Heart left ventricle (tissue), 16 donors: ENCODE measurements at regions not wholly inside any gene's neighbourhood (a gene's known extent, or its start where the extent isn't known, plus 50 kb on each side); places are given as distances from the start of the nearest gene placed in this dataset.

Experiments used
- ATAC-seq, 4 donors: fragments of 200-7000 bp; cut with Tn5 transposase; one replicate each; pipeline ENCODE4 v1.9.1; 2020 to 2022; ENCODE audit warnings: moderate library complexity in 4 of 4, mild to moderate bottlenecking in 3 of 4, moderate number of reproducible peaks in 1 of 4
- DNase-seq, 5 donors: peaks; one replicate each; pipeline ENCODE4 v3.0.0-alpha.2; 2020
- H3K27ac ChIP-seq, 12 donors: fragments of 200-600 bp; sonication (generic) in 4 of 12; one replicate each; pipeline versions ENCODE4 v1.5.0 to v1.8.0; 2016 to 2022; ENCODE audit warnings: mild to moderate bottlenecking in 2 of 12
- H3K27me3 ChIP-seq, 9 donors: fragments of 200-600 bp; sonication (generic) in 2 of 9; one replicate each; pipeline versions ENCODE4 v1.5.1 to v1.8.0; 2016 to 2022; ENCODE audit warnings: mild to moderate bottlenecking in 3 of 9
- H3K36me3 ChIP-seq, 9 donors: fragments of 200-600 bp; sonication (generic) in 2 of 9; one replicate each; pipeline versions ENCODE4 v1.5.0 to v1.8.0; 2018 to 2022; ENCODE audit warnings: mild to moderate bottlenecking in 2 of 9
- H3K4me1 ChIP-seq, 12 donors: fragments of 200-600 bp; sonication (generic) in 4 of 12; one replicate each; pipeline versions ENCODE4 v1.5.0 to v1.8.0; 2016 to 2022; ENCODE audit warnings: mild to moderate bottlenecking in 3 of 12
- H3K4me3 ChIP-seq, 12 donors: fragments of 200-600 bp; sonication (generic) in 4 of 12; one replicate each; pipeline versions ENCODE4 v1.5.0 to v1.8.0; 2017 to 2022; ENCODE audit warnings: mild to moderate bottlenecking in 9 of 12, moderate library complexity in 4 of 12
- H3K9me3 ChIP-seq, 12 donors: fragments of 200-600 bp; sonication (generic) in 4 of 12; one replicate each; pipeline versions ENCODE4 v1.5.0 to v1.8.0; 2016 to 2022; ENCODE audit warnings: mild to moderate bottlenecking in 1 of 12
- CTCF ChIP-seq, 12 donors: fragments of 200-600 bp; sonication (generic) in 4 of 12; IDR thresholded peaks; one replicate each; pipeline versions ENCODE4 v1.5.0 to v1.8.0; 2018 to 2022; ENCODE audit warnings: antibody characterized with exemption in 12 of 12, mild to moderate bottlenecking in 5 of 12
- POLR2A ChIP-seq, 2 donors: fragments of 450-650 bp; IDR thresholded peaks; one replicate each; pipeline ENCODE4 v1.6.1; 2017; ENCODE audit warnings: antibody characterized with exemption in 2 of 2, mild to moderate bottlenecking in 2 of 2, moderate library complexity in 2 of 2
- WGBS, 4 donors: extraction: QIAGEN DNeasy Blood & Tissue Kit in 2 of 4; methylation state at CpG; one replicate each; pipeline versions ENCODE4 v1.1.5 to v1.1.7; 2013 to 2018; 5-methylcytosine and 5-hydroxymethylcytosine counted together
- intact Hi-C, 10 donors: fragments of 100-400 bp; cut with DNase I; formaldehyde crosslinking; loops; one replicate each; pipeline versions ENCODE4 v1.11.1 to v1.14.2; 2022
- donor health status: ischemic (EF 13 %, LVEDD 7.1; RV severe dilation, severe dysfunction).
- donor health status: healthy with polysubstance abuse.
- donor health status: DM: no; HTN: yes; CAD: no.
- donor health status: DM: no; HTN: no; CAD: no.
- donor health status: ischemic (EF 25% LVEDD 6.9; RV normal size, moderate dysfunction).
- donor health status: ischemic (EF 25% LVEDD 5.7; RV mildly dilated, moderate dysfunction).
- donor health status: healthy.
- donor health status: DM: yes; HTN: yes; CAD: no.
- donor health status: ischemic (EF 35%, LVEDD 5.7; RV mildly dilated, moderate dysfunction).
- donor health status: nonischemic (EF 11% LVEDD 7.7; RV severe dilation, severe dysfunction).
- donor health status: DM: yes; HTN: yes; CAD: no.
- donor health status: PGD.
- donor health status: ischemic (EF 29% LVEDD 5.4; RV normal size, mild dysfunction).
- donor health status: nonischemic (EF 23%, LVEDD 6.1; RV moderate dilation, normal function).

- TF ChIP-seq CTCF (IDR thresholded peaks at IDR 0.05) (no peak), POLR2A (IDR thresholded peaks at IDR 0.05) (no peak)
- H3K36me3 ChIP-seq: no peaks in the 10 kb centered on the region
- H3K9me3 ChIP-seq: no peaks in the 10 kb centered on the region
- H3K27ac ChIP-seq: no peak overlapping the region
- intact Hi-C loops: no loop called here
- no peaks in the 10 kb centered on the region for H3K4me1 ChIP-seq
- no peak overlapping the region for H3K4me3 ChIP-seq
- H3K27me3 ChIP-seq: peaks cover 0 to 4% (median 0%) of the 10 kb centered on the region in 9 donors
- 71 to 82% (median 78%) methylated on average over 6 of the region's 6 CpGs for WGBS, 4 donors
- ATAC-seq (no peak), DNase-seq (no peak)
Observed at GRCh38 chr15:29623116-29623639, 199.1 kb downstream of the TJP1 start.

GRCh38 chr15:29622637-29623036 lies 199.6 kb downstream of the TJP1 start:
- H3K4me3 ChIP-seq: no peak overlapping the region
- no peaks in the 10 kb centered on the region for H3K36me3 ChIP-seq
- no peaks in the 10 kb centered on the region for H3K4me1 ChIP-seq
- 87 to 88% (median 87%) methylated on average over 7 of the region's 7 CpGs for WGBS, 4 donors
- H3K27me3 ChIP-seq: peaks cover 0 to 5% (median 0%) of the 10 kb centered on the region in 9 donors
- ATAC-seq: no peak
- intact Hi-C loops: no loop called here
- TF ChIP-seq POLR2A (IDR thresholded peaks at IDR 0.05): no peak
- TF ChIP-seq CTCF (IDR thresholded peaks at IDR 0.05): no peak
- no peak for DNase-seq
- no peaks in the 10 kb centered on the region for H3K9me3 ChIP-seq
- no peak overlapping the region for H3K27ac ChIP-seq

- ATAC-seq: no peak
- Histone ChIP-seq H3K27ac (no peak overlapping the region), H3K4me3 (no peak overlapping the region), H3K4me1 (no peaks in the 10 kb centered on the region), H3K9me3 (no peaks in the 10 kb centered on the region), H3K27me3 (peaks cover 0 to 8% (median 0%) of the 10 kb centered on the region in 9 donors), H3K36me3 (no peaks in the 10 kb centered on the region)
- 55 to 70% (median 63%) methylated on average over 5 of the region's 5 CpGs for WGBS, 4 donors
- intact Hi-C loops: no loop called here
- TF ChIP-seq POLR2A (IDR thresholded peaks at IDR 0.05) (no peak), CTCF (IDR thresholded peaks at IDR 0.05) (no peak)
- DNase-seq: no peak
Observed at GRCh38 chr15:29621616-29622015, 200.7 kb downstream of the TJP1 start.

GRCh38 chr15:29618586-29618985 lies 203.7 kb downstream of the TJP1 start:
- peaks cover 0 to 18% (median 6%) of the 10 kb centered on the region in 9 donors for H3K27me3 ChIP-seq
- WGBS, 4 donors: 76 to 83% (median 82%) methylated on average over 2 of the region's 2 CpGs
- TF ChIP-seq POLR2A (IDR thresholded peaks at IDR 0.05) (no peak), CTCF (IDR thresholded peaks at IDR 0.05) (no peak)
- no peaks in the 10 kb centered on the region for H3K9me3 ChIP-seq
- no peaks in the 10 kb centered on the region for H3K4me1 ChIP-seq
- no peak overlapping the region for H3K4me3 ChIP-seq
- no peaks in the 10 kb centered on the region for H3K36me3 ChIP-seq
- H3K27ac ChIP-seq: no peak overlapping the region
- no peak for DNase-seq
- intact Hi-C loops: no loop called here
- ATAC-seq: no peak
